ENCODE measurements at regions not wholly inside any gene's neighbourhood (a gene's known extent, or its start where the extent isn't known, plus 50 kb on each side); places are given as distances from the start of the nearest gene placed in this dataset.

DNA sequence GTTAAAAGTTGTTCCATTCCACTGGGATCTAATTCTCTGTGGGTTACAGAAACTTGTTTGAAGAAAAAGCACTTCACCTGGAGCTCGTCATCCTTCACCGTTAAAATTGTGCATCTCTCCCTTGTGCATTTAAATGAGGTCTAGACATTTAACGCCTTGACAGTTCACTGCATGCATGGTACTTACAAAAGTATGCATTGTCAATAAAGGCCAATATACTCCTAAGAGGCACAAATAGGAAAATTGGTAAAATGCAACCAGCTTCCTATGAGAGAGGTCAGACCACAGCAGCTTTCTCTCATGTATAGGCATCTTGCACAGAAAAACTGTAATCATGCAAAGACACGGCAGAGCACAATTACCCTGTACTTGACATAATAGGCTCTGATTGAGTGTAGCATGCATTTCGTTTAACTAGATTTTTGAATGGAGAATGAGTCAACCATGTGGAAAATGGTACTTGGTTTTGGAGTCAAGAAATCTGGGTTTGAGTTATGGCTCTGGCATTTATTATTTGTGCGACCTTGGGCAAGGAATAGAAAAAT is 378.5 kb downstream of the RFPL4B start:
- TF ChIP-seq, protein P1, sequence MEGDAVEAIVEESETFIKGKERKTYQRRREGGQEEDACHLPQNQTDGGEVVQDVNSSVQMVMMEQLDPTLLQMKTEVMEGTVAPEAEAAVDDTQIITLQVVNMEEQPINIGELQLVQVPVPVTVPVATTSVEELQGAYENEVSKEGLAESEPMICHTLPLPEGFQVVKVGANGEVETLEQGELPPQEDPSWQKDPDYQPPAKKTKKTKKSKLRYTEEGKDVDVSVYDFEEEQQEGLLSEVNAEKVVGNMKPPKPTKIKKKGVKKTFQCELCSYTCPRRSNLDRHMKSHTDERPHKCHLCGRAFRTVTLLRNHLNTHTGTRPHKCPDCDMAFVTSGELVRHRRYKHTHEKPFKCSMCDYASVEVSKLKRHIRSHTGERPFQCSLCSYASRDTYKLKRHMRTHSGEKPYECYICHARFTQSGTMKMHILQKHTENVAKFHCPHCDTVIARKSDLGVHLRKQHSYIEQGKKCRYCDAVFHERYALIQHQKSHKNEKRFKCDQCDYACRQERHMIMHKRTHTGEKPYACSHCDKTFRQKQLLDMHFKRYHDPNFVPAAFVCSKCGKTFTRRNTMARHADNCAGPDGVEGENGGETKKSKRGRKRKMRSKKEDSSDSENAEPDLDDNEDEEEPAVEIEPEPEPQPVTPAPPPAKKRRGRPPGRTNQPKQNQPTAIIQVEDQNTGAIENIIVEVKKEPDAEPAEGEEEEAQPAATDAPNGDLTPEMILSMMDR (IDR thresholded peaks at IDR 0.05; ENCODE audit: insufficient read depth, low read depth, low read length): no peak
- no peak overlapping the region for H3K4me3 ChIP-seq (ENCODE audit: low read depth, low read length)
- no peak for DNase-seq (ENCODE audit: low read depth)
- CTCF ChIA-PET: no interaction called here
- H3K36me3 ChIP-seq (ENCODE audit: control insufficient read depth, insufficient read depth, low read length): no peaks in the 10 kb centered on the region
- no peaks in the 10 kb centered on the region for H3K27me3 ChIP-seq (ENCODE audit: control insufficient read depth, insufficient read depth, low read length)
- POLR2A ChIA-PET: no interaction called here

DNA sequence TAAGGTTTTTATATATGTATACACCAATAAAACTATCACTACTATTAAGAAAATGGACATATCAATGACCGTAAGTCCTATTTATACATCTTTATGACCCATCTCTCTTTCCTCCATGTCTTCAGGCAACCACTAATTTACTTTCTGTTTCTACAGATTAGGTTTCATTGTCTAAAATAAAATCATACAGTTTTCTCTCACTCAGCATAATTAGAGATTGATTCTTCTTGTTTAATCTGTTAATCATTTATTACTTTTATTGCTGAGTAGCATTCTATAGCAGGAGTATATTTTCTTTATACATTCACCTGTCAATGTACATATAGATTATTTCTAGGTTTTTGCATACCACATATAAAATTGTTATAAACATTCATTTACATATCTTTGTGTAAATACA is 388.0 kb downstream of the RFPL4B start:
- Histone ChIP-seq H3K27me3 (ENCODE audit: control insufficient read depth, insufficient read depth, low read length) (no peaks in the 10 kb centered on the region), H3K36me3 (ENCODE audit: control insufficient read depth, insufficient read depth, low read length) (no peaks in the 10 kb centered on the region), H3K4me3 (ENCODE audit: low read depth, low read length) (no peak overlapping the region)
- TF ChIP-seq, protein P1 (IDR thresholded peaks at IDR 0.05; ENCODE audit: insufficient read depth, low read depth, low read length): no peak
- CTCF ChIA-PET: no interaction called here
- POLR2A ChIA-PET: no interaction called here
- no peak for DNase-seq (ENCODE audit: low read depth)

DNA sequence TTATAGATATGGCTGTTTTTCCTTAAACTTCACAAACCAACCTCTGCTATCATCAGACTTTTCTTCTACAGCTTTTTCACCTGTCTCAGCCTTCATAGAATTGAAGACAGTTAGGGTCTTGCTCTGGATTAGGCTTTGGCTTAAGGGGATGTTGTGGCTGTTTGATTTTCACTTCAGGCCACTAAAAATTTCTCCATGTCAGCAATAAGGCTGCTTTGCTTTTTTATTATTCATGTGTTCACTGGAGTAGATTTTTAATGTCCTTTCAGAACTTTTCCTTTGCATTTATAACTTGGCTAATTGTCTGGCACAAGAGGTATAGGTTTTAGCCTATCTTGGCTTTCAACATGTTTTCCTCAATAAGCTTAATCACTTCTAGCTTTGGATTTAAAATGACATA is 392.6 kb downstream of the RFPL4B start:
- no peak overlapping the region for H3K4me3 ChIP-seq (ENCODE audit: low read depth, low read length)
- no peak for DNase-seq (ENCODE audit: low read depth)
- no peaks in the 10 kb centered on the region for H3K27me3 ChIP-seq (ENCODE audit: control insufficient read depth, insufficient read depth, low read length)
- TF ChIP-seq, protein P1 (IDR thresholded peaks at IDR 0.05; ENCODE audit: insufficient read depth, low read depth, low read length): no peak
- H3K36me3 ChIP-seq (ENCODE audit: control insufficient read depth, insufficient read depth, low read length): no peaks in the 10 kb centered on the region
- CTCF ChIA-PET: interaction anchor here (1.4 kb wide), 1 partner anchor 11 kb away, joined by 4 read pairs; no protein-coding TSS in a partner anchor
- POLR2A ChIA-PET: no interaction called here

DNA sequence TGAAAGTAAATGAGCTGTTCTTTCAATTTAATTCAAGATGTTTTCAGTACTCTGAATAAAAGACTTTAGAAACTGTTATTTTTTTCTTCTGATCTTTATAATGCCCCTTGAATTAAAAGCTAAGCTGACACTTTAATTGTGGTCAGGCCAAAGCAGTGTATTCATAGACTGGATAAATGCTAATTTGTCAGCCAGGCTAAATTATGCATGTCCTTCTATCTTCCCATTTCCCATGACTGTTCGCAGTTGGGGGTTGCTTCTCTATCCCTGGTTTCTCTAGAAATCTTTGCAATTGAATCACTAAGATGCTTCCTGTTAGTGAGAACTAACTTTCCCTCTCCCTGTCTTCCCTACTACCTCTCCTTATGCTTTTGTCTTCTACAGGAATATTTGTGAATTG is 396.2 kb downstream of the RFPL4B start:
- POLR2A ChIA-PET: no interaction called here
- H3K27me3 ChIP-seq (ENCODE audit: control insufficient read depth, insufficient read depth, low read length): no peaks in the 10 kb centered on the region
- CTCF ChIA-PET: no interaction called here
- DNase-seq (ENCODE audit: low read depth): no peak
- H3K36me3 ChIP-seq (ENCODE audit: control insufficient read depth, insufficient read depth, low read length): no peaks in the 10 kb centered on the region
- TF ChIP-seq, protein P1 (IDR thresholded peaks at IDR 0.05; ENCODE audit: insufficient read depth, low read depth, low read length): no peak
- no peak overlapping the region for H3K4me3 ChIP-seq (ENCODE audit: low read depth, low read length)

DNA sequence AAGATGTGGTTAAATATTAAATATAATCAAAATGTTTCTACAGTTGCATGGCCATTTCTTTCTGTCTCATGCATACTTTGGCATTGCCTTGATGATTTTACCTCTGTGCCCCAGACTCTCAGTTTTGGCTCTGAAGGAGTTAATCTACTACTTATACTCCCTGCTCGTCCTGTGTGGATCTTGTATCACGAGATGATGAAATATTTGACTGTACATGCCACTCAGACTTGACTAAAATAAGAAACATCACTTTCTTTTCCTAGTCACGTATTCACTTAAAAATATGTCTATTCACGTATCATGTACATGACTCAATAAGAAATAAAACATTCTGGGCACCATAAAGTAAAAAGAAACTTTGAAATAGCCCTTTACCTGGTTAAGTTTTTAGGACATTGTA is 397.7 kb downstream of the RFPL4B start:
- ChIA-PET POLR2A (no interaction called here), CTCF (no interaction called here)
- no peak for DNase-seq (ENCODE audit: low read depth)
- Histone ChIP-seq H3K27me3 (ENCODE audit: control insufficient read depth, insufficient read depth, low read length) (no peaks in the 10 kb centered on the region), H3K4me3 (ENCODE audit: low read depth, low read length) (no peak overlapping the region), H3K36me3 (ENCODE audit: control insufficient read depth, insufficient read depth, low read length) (no peaks in the 10 kb centered on the region)
- TF ChIP-seq, protein P1 (IDR thresholded peaks at IDR 0.05; ENCODE audit: insufficient read depth, low read depth, low read length): no peak

Data from BJ (cell line).